ENCODE measurements at regions not wholly inside any gene's neighbourhood (a gene's known extent, or its start where the extent isn't known, plus 50 kb on each side); places are given as distances from the start of the nearest gene placed in this dataset.
A peak's percentile ranks its signal among the peaks of the same experiment; 100 is the strongest.
"Not testable (repeated sequence)": the region's sequence is repeated elsewhere in the genome, so short reads cannot be mapped to it uniquely, and the experiment has no call there.

DNA sequence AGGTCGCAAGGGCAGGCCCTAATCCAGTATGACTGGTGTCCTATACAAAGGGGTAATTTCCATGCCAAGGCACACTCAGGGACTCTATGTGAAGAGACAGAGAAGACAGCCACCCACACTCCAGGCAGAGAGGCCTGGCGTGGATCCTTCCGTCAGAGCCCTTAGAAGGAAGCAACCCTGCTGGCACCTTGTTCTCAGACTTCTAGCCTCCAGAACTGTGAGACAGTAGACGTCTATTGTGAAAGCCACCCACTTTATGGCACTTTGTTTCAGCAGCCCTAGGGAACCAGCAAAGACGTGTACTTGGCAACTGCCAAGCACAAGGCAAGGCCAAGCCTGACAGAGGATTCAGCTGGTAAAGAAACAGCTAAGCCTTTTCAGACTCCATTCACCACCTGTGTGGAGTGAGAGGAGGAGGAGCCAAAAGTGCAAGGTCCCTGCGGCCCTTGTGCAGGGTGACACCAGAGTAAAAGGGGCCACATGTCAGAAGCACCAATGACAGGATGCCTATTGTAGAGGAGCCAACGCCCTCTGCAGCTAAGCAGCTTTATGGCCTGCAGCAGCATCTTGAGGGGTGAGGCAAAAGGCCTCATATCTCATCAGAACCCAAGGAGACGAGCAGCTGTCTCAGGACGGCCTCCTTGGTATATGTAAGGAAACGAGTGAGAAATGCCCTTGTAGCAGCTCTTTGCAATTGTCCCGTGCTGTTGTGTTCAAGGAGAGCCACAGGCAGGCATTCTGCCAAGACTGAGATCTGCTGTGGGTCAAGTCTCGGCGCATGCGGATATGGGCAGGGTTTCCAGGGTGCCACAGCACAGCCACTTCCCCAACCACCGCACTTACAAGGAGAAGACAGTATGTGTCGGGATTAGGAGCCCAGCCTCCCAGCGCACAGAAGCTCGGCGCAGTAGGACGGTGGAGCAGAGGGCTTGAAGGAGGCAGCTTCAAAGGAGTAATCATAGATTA, 121.5 kb upstream of the LIPC start:
- no peak for DNase-seq (ENCODE audit: low read depth in 1 of 2, low spot score in 1 of 2)
- in situ Hi-C loops (cut with HindIII; ENCODE audit: low pct_unique_long_range_greater_than_20kb, low sequenced_read_pairs): no loop called here
- TF ChIP-seq JUND (IDR thresholded peaks at IDR 0.05; ENCODE audit: low read depth): no peak

DNA sequence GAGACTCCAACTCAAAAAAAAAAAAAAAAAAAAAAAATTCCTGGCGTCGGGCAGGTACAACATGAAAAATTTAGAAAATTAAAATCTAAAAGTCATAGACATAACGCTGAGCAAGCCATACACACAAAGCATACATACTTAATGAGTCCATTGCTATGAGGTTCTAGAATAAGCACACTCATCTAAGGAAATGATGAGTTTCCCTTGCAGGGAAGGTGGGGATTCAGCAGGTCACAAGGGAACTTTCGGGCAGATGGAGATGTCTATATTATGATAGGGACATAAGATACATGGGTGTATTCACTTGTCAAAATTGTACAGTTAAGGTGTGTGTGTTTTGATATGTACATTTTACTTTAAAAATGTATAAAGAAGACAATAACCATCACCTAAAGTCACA, 120.2 kb upstream of the LIPC start:
- DNase-seq (ENCODE audit: low read depth in 1 of 2, low spot score in 1 of 2): no peak
- no peak for TF ChIP-seq JUND (IDR thresholded peaks at IDR 0.05; ENCODE audit: low read depth)
- in situ Hi-C loops (cut with HindIII; ENCODE audit: low pct_unique_long_range_greater_than_20kb, low sequenced_read_pairs): no loop called here

DNA sequence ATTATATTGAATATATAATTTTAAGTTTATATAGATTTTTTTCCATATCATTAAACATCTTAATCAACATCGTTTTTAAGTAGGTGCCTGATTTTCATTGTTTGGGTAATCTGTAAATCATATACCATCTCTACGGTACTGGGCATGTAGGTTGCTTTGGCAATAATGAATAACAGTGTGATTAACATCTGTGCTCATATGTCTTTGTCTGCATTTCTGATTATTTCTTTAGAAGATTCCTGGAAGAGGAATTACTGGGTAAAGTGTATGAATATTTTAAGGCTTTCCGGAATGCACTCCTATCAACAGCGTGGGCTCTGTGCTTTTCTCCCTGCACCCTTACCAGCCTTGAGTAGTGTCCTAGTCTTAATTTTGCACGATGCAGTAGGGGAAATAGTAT, 119.8 kb upstream of the LIPC start:
- no peak for TF ChIP-seq JUND (IDR thresholded peaks at IDR 0.05; ENCODE audit: low read depth)
- in situ Hi-C loops (cut with HindIII; ENCODE audit: low pct_unique_long_range_greater_than_20kb, low sequenced_read_pairs): no loop called here

DNA sequence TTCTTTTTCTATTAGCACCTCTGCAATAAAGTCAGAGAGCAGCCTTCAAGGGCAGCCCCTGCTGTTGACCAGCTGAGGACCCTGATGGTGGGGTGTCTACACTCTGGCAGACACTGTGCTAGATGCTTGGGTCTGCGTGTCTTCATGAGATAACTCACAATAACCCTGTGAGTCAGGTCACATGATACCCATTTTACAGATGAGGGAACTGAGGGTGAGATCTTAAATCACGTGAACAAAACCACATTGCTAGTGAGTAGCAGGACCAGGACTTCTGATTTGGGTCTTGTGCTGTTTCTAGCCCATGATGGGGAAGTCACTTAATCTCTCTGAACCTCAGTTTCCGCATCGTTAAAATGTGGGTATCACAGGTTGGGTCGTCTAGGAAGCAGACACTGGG, 118.5 kb upstream of the LIPC start:
- in situ Hi-C loops (cut with HindIII; ENCODE audit: low pct_unique_long_range_greater_than_20kb, low sequenced_read_pairs): no loop called here
- TF ChIP-seq JUND (IDR thresholded peaks at IDR 0.05; ENCODE audit: low read depth): no peak

More for the DNA sequence above, 119.8 kb upstream of the LIPC start:
- DNase-seq (ENCODE audit: low read depth in 1 of 2, low spot score in 1 of 2): no peak

DNA sequence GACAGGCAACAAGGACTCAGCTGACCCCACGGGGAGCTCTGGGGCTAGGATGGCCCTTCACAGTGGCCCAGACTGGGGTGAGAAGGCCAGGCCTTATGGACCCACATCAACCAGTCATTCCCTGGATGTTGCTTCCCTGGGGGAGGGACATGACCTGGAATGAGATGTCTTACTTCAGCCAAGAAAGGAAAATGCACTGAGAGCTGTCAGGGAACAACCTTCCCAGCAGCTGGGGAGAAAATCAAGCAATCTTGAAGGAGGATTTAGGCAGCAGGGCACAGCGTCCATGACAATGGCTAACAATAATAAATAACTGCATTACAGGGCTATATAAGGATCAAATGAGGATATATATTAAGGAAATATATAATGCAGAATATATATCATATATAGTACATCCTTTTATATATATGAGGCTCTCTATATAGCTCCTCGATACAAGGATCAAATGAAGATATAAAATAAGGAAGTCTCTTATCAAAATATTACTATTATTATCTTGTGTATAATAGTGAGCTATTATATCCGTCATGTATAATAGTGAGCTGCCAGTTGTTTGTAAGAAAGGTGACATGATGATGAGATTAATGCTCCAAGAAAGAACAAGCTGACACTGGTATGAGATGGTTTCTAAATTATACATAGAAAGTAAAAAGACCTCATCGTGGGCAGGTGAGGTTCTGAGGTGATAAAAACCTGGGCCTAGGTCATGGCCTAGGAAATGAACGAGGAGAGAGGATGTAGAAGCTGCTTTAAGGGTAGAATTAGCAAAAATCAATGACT, 117.8 kb upstream of the LIPC start:
- TF ChIP-seq JUND (IDR thresholded peaks at IDR 0.05; ENCODE audit: low read depth): no peak
- in situ Hi-C loops (cut with HindIII; ENCODE audit: low pct_unique_long_range_greater_than_20kb, low sequenced_read_pairs): no loop called here
- DNase-seq (ENCODE audit: low read depth in 1 of 2, low spot score in 1 of 2): no peak

More for the DNA sequence above, 118.5 kb upstream of the LIPC start:
- DNase-seq (ENCODE audit: low read depth in 1 of 2, low spot score in 1 of 2): no peak

DNA sequence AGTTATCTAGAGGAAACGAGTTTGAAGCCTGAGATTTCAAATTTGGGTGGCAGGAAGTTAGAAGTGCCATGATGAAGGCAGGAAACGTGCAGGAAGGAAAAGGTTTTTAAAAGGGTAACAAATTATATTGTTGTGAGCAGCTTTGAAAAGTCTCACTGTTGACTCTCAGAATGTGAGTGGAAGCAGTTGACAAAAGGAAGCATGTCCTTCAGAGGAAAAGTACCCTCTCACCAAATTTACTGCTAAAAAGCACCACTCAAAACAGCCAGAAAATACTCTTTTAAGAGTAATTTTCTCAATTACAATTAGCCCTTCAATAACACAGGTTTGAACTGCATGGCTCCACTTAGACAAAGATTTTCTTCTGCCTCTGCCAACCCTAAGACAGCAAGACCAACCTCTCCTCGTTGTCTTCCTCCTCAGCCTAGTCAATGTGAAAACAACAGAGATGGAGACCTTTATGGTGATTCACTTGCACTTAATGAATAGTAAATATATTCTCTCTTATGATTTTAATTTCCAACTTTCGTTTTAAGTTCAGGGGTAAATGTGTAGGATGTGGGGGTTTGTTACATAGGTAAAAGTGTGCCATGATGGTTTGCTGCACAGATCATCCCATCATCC, 117.1 kb upstream of the LIPC start:
- no peak for TF ChIP-seq JUND (IDR thresholded peaks at IDR 0.05; ENCODE audit: low read depth)
- in situ Hi-C loops (cut with HindIII; ENCODE audit: low pct_unique_long_range_greater_than_20kb, low sequenced_read_pairs): no loop called here
- no peak for DNase-seq (ENCODE audit: low read depth in 1 of 2, low spot score in 1 of 2)

DNA sequence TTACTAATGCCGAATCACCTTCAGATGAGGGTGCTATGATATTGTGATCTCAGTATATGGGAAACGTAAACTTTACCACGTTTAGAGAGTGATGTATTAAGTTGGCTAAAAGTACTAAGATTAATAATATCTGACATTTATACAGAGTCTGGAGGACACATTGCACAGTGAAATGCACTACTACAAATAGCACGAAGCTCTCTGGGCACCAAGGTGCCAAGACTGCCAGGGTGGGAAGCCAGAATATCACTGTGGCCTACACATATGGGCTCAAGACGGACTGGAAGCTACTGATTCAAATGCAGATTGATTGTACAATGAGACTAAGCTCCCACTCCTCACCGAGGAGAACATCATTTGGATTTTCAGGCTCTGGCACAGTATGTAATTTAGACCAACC, 113.3 kb upstream of the LIPC start:
- no peak for DNase-seq (ENCODE audit: low read depth in 1 of 2, low spot score in 1 of 2)
- no peak for TF ChIP-seq JUND (IDR thresholded peaks at IDR 0.05; ENCODE audit: low read depth)
- in situ Hi-C loops (cut with HindIII; ENCODE audit: low pct_unique_long_range_greater_than_20kb, low sequenced_read_pairs): no loop called here

DNA sequence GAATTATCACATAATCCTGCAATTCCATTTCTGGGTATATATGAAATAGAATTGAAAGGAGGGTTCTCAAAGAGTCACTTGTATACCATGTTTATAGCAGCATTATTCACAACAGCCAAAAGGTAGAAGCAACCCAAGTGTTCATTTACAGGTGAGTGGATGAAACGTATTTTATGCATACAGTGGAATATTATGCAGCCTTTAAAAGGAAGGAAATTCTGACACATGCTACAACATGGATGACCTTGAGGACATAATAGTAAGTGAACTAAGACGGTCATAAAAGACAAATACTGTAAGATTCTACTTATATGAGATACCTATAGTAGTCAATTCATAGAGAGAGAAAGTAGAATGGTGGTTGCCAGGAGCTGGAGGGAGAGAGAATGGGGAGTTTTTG, 110.8 kb upstream of the LIPC start:
- no peak for TF ChIP-seq JUND (IDR thresholded peaks at IDR 0.05; ENCODE audit: low read depth)
- in situ Hi-C loops (cut with HindIII; ENCODE audit: low pct_unique_long_range_greater_than_20kb, low sequenced_read_pairs): no loop called here

DNA sequence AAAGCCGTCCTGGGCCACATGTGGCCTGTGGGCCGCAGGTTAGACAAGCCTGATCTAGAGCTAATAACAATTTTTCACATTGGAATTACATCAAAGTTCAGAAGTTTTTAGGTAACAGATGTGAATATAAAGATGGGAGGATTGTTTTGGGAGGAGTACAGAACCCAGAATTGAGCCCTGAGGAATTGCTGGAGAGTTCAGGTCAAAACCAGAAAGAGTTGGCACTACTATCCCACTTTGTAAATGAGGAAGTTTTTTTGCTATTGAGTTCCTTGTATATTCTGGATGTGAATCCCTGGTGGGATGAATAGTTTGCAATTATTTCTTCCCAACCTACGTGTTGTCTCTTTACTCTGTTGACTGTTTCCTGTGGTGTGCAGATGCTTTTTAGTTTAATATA, 109.5 kb upstream of the LIPC start:
- no peak for TF ChIP-seq JUND (IDR thresholded peaks at IDR 0.05; ENCODE audit: low read depth)
- DNase-seq (ENCODE audit: low read depth in 1 of 2, low spot score in 1 of 2): no peak
- in situ Hi-C loops (cut with HindIII; ENCODE audit: low pct_unique_long_range_greater_than_20kb, low sequenced_read_pairs): no loop called here

More for the DNA sequence above, 110.8 kb upstream of the LIPC start:
- DNase-seq (ENCODE audit: low read depth in 1 of 2, low spot score in 1 of 2): no peak

DNA sequence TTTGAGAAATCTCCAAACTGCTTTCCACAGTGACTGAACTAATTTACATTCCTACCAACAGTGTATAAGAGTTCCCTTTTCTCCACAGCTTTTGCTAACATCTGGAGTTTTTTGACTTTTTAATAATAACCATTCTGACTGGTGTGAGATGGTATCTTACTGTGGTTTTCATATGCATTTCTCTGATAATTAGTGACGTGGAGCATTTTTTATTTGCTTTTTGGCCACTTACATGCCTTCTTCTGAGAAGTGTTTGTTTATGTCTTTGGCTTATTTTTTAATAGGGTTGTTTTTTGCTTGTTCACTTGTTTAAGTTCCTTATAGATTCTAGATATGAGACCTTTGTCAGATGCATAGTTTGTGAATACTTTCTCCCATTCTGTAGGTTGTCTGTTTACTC, 108.5 kb upstream of the LIPC start:
- peak in 1 of 2 experiments; percentile 38 for DNase-seq (ENCODE audit: low read depth in 1 of 2, low spot score in 1 of 2)
- TF ChIP-seq JUND (IDR thresholded peaks at IDR 0.05; ENCODE audit: low read depth): peak; percentile 42; the same call in 1 of the 2 replicates
- in situ Hi-C loops (cut with HindIII; ENCODE audit: low pct_unique_long_range_greater_than_20kb, low sequenced_read_pairs): not testable (repeated sequence)

DNA sequence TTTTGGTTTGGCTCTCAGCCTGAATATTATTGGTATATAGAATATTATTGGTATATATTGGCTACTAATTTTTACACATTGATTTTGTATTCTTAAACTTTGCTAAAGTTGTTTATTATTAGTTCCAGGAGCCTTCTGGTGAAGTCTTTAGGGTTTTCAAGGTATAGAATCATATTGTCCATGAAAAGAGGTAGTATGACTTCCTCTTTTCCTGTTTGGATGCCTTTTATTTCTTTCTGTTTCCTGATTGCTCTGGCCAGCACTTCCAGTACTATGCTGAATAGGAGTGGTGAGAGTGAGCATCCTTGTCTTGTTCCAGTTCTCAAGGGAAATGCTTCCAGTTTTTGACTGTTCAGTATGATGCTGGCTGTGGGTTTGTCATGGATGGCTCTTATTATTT, 107.3 kb upstream of the LIPC start:
- no peak for TF ChIP-seq JUND (IDR thresholded peaks at IDR 0.05; ENCODE audit: low read depth)
- no peak for DNase-seq (ENCODE audit: low read depth in 1 of 2, low spot score in 1 of 2)
- in situ Hi-C loops (cut with HindIII; ENCODE audit: low pct_unique_long_range_greater_than_20kb, low sequenced_read_pairs): no loop called here

DNA sequence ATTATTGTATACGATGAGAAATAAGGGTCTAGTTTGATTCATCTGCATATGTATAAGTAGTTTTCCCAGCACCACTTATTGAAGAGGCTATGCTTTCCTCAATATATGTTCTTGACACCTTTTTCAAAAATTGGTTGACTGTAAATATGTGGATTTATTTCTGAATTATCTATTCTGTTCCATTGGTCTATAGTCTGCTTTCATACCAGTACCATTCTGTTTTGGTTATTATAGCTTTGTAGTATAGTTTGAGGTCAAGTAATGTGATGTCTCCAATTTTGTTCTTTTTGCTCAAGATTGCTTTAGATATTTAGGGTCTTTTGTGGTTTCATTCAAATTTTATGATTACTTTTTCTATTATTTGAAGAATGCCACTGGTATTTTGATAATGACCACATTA, 103.8 kb upstream of the LIPC start:
- DNase-seq (ENCODE audit: low read depth in 1 of 2, low spot score in 1 of 2): no peak
- in situ Hi-C loops (cut with HindIII; ENCODE audit: low pct_unique_long_range_greater_than_20kb, low sequenced_read_pairs): no loop called here
- no peak for TF ChIP-seq JUND (IDR thresholded peaks at IDR 0.05; ENCODE audit: low read depth)

Measured in T47D (cell line).